Prostate gland (tissue), 2 donors: ENCODE measurements at regions not wholly inside any gene's neighbourhood (a gene's known extent, or its start where the extent isn't known, plus 50 kb on each side); places are given as distances from the start of the nearest gene placed in this dataset.

ENCODE experiments used
- CTCF ChIP-seq, 4 experiments: fragments of 200-600 bp in 2 of 4; fragments of 450-650 bp in 2 of 4; sonication (generic) in 2 of 4; IDR thresholded peaks; 1 replicate in 3 of 4; 2 replicates in 1 of 4; pipeline ENCODE4 v1.5.1; 2016 to 2019; ENCODE audit warnings: antibody characterized with exemption in 4 of 4, mild to moderate bottlenecking in 2 of 4, moderate library complexity in 2 of 4
- POLR2AphosphoS5 ChIP-seq: sonication (generic); formaldehyde crosslinking; IDR thresholded peaks from one replicate; pipeline ENCODE4 v1.6.1; 2017; ENCODE audit warnings: antibody characterized with exemption

GRCh38 chr2:146444085-146444484, 1400.7 kb upstream of the ACVR2A start:
- TF ChIP-seq CTCF (IDR thresholded peaks at IDR 0.05): no peak
- no peak for TF ChIP-seq POLR2AphosphoS5
